ENCODE measurements at regions not wholly inside any gene's neighbourhood (a gene's known extent, or its start where the extent isn't known, plus 50 kb on each side); places are given as distances from the start of the nearest gene placed in this dataset.

GRCh38 chr4:30495651-30496310, 224.4 kb upstream of the PCDH7 start:
- no peak for TF ChIP-seq CTCF (IDR thresholded peaks at IDR 0.05)
- TF ChIP-seq POLR2A (IDR thresholded peaks at IDR 0.05): no peak
- no peak for TF ChIP-seq EP300 (IDR thresholded peaks at IDR 0.05)
- TF ChIP-seq POLR2AphosphoS5 (IDR thresholded peaks at IDR 0.05): no peak
